HCT116 (cell line): ENCODE measurements at regions not wholly inside any gene's neighbourhood (a gene's known extent, or its start where the extent isn't known, plus 50 kb on each side); places are given as distances from the start of the nearest gene placed in this dataset.

ENCODE experiments used
- ATAC-seq: fragments of 200-7000 bp; cut with Tn5 transposase; 2 replicates; pipeline ENCODE4 v1.9.1; 2020; ENCODE audit warnings: mild to moderate bottlenecking, moderate library complexity
- BruUV-seq: library from RNA; stranded (reverse); fragments of 400-500 nt; replicated peaks from 2 replicates; lab custom pipeline; 2021; lab: Mats Ljungman, UMichigan
- CTCF ChIA-PET: fragments of 300-600 bp; sonication (Branson Sonifier 250); formaldehyde crosslinking; loops from one replicate; lab custom pipeline; 2021; ENCODE audit warnings: antibody characterized with exemption; lab: Charles Lee
- POLR2A ChIA-PET: fragments of 300-600, 350-600 bp; sonication (Branson Sonifier 250); formaldehyde crosslinking; loops from one replicate; lab custom pipeline; 2021; ENCODE audit warnings: antibody characterized with exemption; lab: Charles Lee
- RAD21 ChIA-PET, 2 experiments: fragments of 300-600 bp; sonication (Branson Sonifier 250); formaldehyde crosslinking; loops; one replicate each; lab custom pipeline; 2023; ENCODE audit warnings: low total read pairs in 2 of 2; ENCODE audit not compliant: uncharacterized antibody in 2 of 2, unreplicated experiment in 2 of 2, low non-redundant PET in 1 of 2; lab: Charles Lee
- DNase-seq: peaks from one replicate; pipeline ENCODE4 v3.0.0-alpha.2; 2010; ENCODE audit warnings: low read depth, low spot score
- H2AFZ ChIP-seq: fragments of 200-600 bp; shearing (Covaris generic), sonication (generic); 2 replicates; pipeline ENCODE4 v1.6.1; 2017; ENCODE audit warnings: low read depth, mixed run types, mixed read lengths, antibody characterized with exemption, low read length; ENCODE audit not compliant: poor library complexity, severe bottlenecking
- H3K27ac ChIP-seq: 2 replicates; pipeline ENCODE4 v1.5.1; 2012; ENCODE audit warnings: low read depth, low read length
- H3K27me3 ChIP-seq: fragments of 200-600 bp; sonication (generic); 2 replicates; pipeline ENCODE4 v1.6.1; 2016; ENCODE audit warnings: mixed run types, low read length, mixed read lengths; ENCODE audit not compliant: insufficient read depth
- H3K36me3 ChIP-seq, 2 experiments: fragments of 200-500 bp in 1 of 2; fragments of 200-600 bp in 1 of 2; sonication (Bioruptor generic) in 1 of 2; sonication (generic) in 1 of 2; 2 replicates each; pipeline versions ENCODE4 v1.5.1 to v1.6.1; 2014 to 2016; ENCODE audit warnings: low read length in 2 of 2, inconsistent platforms in 1 of 2, mixed read lengths in 1 of 2, mixed run types in 1 of 2; ENCODE audit not compliant: insufficient read depth in 2 of 2, control insufficient read depth in 1 of 2
- H3K4me1 ChIP-seq, 2 experiments: fragments of 200-600 bp in 1 of 2; sonication (generic) in 1 of 2; 2 replicates each; pipeline versions ENCODE4 v1.5.1 to v1.6.1; 2012 to 2017; ENCODE audit warnings: low read length in 2 of 2, inconsistent platforms in 1 of 2, mild to moderate bottlenecking in 1 of 2, mixed read lengths in 1 of 2, mixed run types in 1 of 2, moderate library complexity in 1 of 2; ENCODE audit not compliant: insufficient read depth in 2 of 2, control insufficient read depth in 1 of 2
- H3K4me2 ChIP-seq: fragments of 200-600 bp; sonication (generic); 2 replicates; pipeline ENCODE4 v1.6.1; 2017; ENCODE audit warnings: mixed run types, low read length, mixed read lengths
- H3K4me3 ChIP-seq, 2 experiments: fragments of 200-600 bp in 1 of 2; sonication (generic) in 1 of 2; replicated peaks in 1 of 2; 2 replicates each; pipeline ENCODE4 v1.5.1; 2011 to 2016; ENCODE audit warnings: low read length in 2 of 2, control low read depth in 1 of 2, low read depth in 1 of 2, mild to moderate bottlenecking in 1 of 2, mixed read lengths in 1 of 2, mixed run types in 1 of 2
- H3K79me2 ChIP-seq: fragments of 200-600 bp; sonication (generic); 2 replicates; pipeline ENCODE4 v1.6.1; 2017; ENCODE audit warnings: mild to moderate bottlenecking, mixed run types, low read length, moderate library complexity, mixed read lengths; ENCODE audit not compliant: insufficient read depth
- H3K9ac ChIP-seq: fragments of 200-600 bp; sonication (generic); 2 replicates; pipeline ENCODE4 v1.6.1; 2016; ENCODE audit warnings: low read length, mixed read lengths
- H3K9me2 ChIP-seq: fragments of 200-600 bp; sonication (generic), shearing (Covaris generic); 2 replicates; pipeline ENCODE4 v1.6.1; 2017; ENCODE audit warnings: mixed run types, mild to moderate bottlenecking, moderate library complexity; ENCODE audit not compliant: insufficient read depth
- H3K9me3 ChIP-seq, 2 experiments: fragments of 200-500 bp in 1 of 2; fragments of 200-600 bp in 1 of 2; sonication (Bioruptor generic) in 1 of 2; sonication (generic) in 1 of 2; 2 replicates each; pipeline ENCODE4 v1.6.1; 2014 to 2017; ENCODE audit warnings: low read length in 2 of 2, mixed read lengths in 2 of 2, inconsistent platforms in 1 of 2, low read depth in 1 of 2, mild to moderate bottlenecking in 1 of 2, mixed run types in 1 of 2, moderate library complexity in 1 of 2; ENCODE audit not compliant: control insufficient read depth in 1 of 2, insufficient read depth in 1 of 2
- H4K20me1 ChIP-seq: fragments of 200-600 bp; sonication (generic), shearing (Covaris generic); 2 replicates; pipeline ENCODE4 v1.6.1; 2017; ENCODE audit warnings: mixed run types, mild to moderate bottlenecking, moderate library complexity; ENCODE audit not compliant: insufficient read depth
- ATF3 ChIP-seq: IDR thresholded peaks from 2 replicates; pipeline ENCODE4 v1.6.1; 2012
- CEBPB ChIP-seq: IDR thresholded peaks from 2 replicates; pipeline ENCODE4 v1.6.1; 2012; ENCODE audit warnings: low read depth
- EGR1 ChIP-seq: IDR thresholded peaks from 2 replicates; pipeline ENCODE4 v1.6.1; 2012; ENCODE audit warnings: low read depth
- POLR2A ChIP-seq: IDR thresholded peaks from 2 replicates; pipeline ENCODE4 v1.7.0; 2011; ENCODE audit warnings: borderline replicate concordance; ENCODE audit not compliant: insufficient read depth, insufficient read length; ENCODE audit errors: extremely low read depth
- POLR2AphosphoS5 ChIP-seq: IDR thresholded peaks from 2 replicates; pipeline ENCODE4 v1.6.1; 2011; ENCODE audit warnings: mild to moderate bottlenecking, low read depth, low read length, moderate library complexity
- RAD21 ChIP-seq: IDR thresholded peaks from 2 replicates; pipeline ENCODE4 v1.6.1; 2012; ENCODE audit warnings: low read depth, mild to moderate bottlenecking
- REST ChIP-seq: IDR thresholded peaks from 2 replicates; pipeline ENCODE4 v1.6.1; 2012; ENCODE audit warnings: low read depth
- SIN3A ChIP-seq: IDR thresholded peaks from 2 replicates; pipeline ENCODE4 v1.6.1; 2012; ENCODE audit warnings: low read depth
- SP1 ChIP-seq: IDR thresholded peaks from 2 replicates; pipeline ENCODE4 v1.6.1; 2012; ENCODE audit warnings: low read depth
- TCF7L2 ChIP-seq: IDR thresholded peaks from 2 replicates; pipeline ENCODE4 v1.7.0; 2011; ENCODE audit warnings: borderline replicate concordance, inconsistent platforms; ENCODE audit not compliant: insufficient read depth, insufficient read length; ENCODE audit errors: extremely low read depth
- YY1 ChIP-seq: IDR thresholded peaks from 2 replicates; pipeline ENCODE4 v1.6.1; 2011; ENCODE audit warnings: low read length, low read depth, moderate library complexity, mild to moderate bottlenecking; ENCODE audit not compliant: insufficient replicate concordance; ENCODE audit errors: extremely low read depth
- ZBTB33 ChIP-seq: IDR thresholded peaks from 2 replicates; pipeline ENCODE4 v1.6.1; 2011; ENCODE audit warnings: mild to moderate bottlenecking, low read length, moderate library complexity; ENCODE audit not compliant: insufficient replicate concordance; ENCODE audit errors: extremely low read depth
- ZFX ChIP-seq: fragments of 450-650 bp; IDR thresholded peaks from 2 replicates; pipeline ENCODE4 v1.6.1; 2017
- intact Hi-C: fragments of 100-400 bp; cut with micrococcal nuclease; formaldehyde crosslinking; loops from 2 replicates; pipeline ENCODE4 v1.10.0; 2022

- DNase-seq: no peak
- ATAC-seq: no peak
- BruUV-seq: no TSS peak
- ChIA-PET CTCF (no interaction called here), RAD21 (no interaction called here), POLR2A (no interaction called here)
- intact Hi-C loops: no loop called here
- no peak overlapping the region for H2AFZ ChIP-seq
- H3K4me3 ChIP-seq: no peak overlapping the region
- no peak overlapping the region for H3K9ac ChIP-seq
- no peaks in the 10 kb centered on the region for H3K9me2 ChIP-seq
- no peaks in the 10 kb centered on the region for H3K36me3 ChIP-seq
- H3K4me1 ChIP-seq: peaks cover 7 to 15% of the 10 kb centered on the region in 2 experiments; a peak in 3 of 4 replicates
- H3K9me3 ChIP-seq: no peaks in the 10 kb centered on the region
- H3K79me2 ChIP-seq: no peaks in the 10 kb centered on the region
- no peak for TF ChIP-seq ATF3
- TF ChIP-seq RAD21: no peak
- no peak for TF ChIP-seq YY1
- no peak for TF ChIP-seq ZFX
- TF ChIP-seq ZBTB33: no peak
- no peak for TF ChIP-seq REST
- TF ChIP-seq POLR2AphosphoS5: no peak
- no peak for TF ChIP-seq SP1
- TF ChIP-seq TCF7L2: no peak
- no peak for TF ChIP-seq POLR2A
- TF ChIP-seq SIN3A: no peak
- no peak for TF ChIP-seq EGR1
- TF ChIP-seq CEBPB: no peak
- TF ChIP-seq, all 23 proteins: peak for 0
- Histone ChIP-seq H3K4me2 (no peak overlapping the region), H4K20me1 (no peaks in the 10 kb centered on the region), H3K27ac (no peak overlapping the region), H3K27me3 (no peaks in the 10 kb centered on the region)
These were observed 83.9 kb upstream of the MEF2A start for GRCh38 chr15:99481951-99482230.
